ENCODE measurements at regions not wholly inside any gene's neighbourhood (a gene's known extent, or its start where the extent isn't known, plus 50 kb on each side); places are given as distances from the start of the nearest gene placed in this dataset.

DNA sequence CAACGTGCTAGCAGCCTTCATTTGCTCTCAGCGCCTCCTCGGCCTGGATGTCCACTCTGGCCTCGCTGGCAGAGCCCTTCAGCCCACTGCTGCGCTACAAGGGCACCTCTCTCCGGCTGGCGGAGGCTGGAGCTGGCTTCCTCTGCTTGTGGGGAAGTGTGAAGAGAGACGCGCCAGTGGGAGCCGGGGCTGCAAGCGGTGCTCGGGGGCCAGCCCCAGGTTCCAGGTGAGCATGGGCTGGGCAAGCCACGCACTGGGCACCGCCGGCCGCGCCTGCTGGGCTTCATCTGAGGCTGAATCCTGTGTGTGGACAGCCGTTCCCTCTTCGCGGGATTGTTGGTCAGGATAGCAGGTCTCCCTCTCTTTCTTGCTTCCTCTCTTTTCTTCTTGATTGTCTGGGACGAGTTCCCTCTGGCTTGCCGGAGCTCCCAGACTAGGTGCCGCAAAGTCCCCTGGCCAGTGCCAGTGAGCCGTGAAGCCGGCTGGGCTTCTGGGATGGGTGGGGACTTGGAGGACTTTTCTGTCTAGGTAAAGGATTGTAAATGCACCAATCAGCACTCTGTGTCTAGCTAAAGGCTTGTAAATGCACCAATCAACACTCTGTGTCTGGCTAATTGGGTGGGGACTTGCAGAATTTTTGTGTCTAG is 165.0 kb downstream of the HEPH start:
- DNase-seq (ENCODE audit: low read depth, low spot score) = no peak
- H3K4me3 ChIP-seq (ENCODE audit: low read length) = no peak overlapping the region

DNA sequence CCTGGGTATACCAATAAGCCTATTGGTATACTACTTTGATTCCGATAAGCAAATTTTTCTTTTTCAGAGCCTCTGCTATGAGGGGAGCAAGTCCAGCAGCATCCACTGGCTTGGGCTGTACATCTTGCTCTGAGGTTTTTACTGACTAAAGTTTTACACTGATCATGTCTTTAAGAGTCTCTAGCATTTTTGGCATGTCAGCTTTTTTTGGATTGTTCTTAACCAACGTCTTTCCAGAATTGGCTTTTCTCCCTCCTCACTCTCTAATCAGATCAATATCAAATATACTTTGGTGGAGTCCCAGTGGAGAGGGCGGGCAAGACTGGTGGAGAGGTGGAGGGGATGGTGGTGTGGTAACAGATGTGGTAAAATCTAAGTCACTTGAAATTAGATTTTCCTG is 196.8 kb downstream of the HEPH start:
- no peak for DNase-seq (ENCODE audit: low read depth, low spot score)
- H3K4me3 ChIP-seq (ENCODE audit: low read length) = no peak overlapping the region

DNA sequence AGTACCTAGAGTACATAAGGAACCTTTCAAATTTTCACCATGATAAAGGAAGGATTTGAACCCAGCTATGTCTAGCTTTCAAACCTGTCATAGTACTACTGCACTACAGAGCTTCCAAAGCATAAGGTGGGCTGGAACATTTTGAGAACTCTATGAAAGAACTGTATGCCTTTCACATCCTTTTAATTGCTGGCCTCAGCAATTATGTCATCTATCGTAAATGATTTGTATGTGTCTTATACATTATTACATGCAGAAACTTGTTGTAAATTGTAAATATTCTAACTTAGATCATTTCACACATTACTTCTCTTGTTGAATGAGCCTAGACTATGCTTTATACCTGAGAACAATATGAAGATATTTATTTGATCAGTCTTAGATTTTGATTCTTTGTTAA is 220.7 kb downstream of the HEPH start:
- no peak overlapping the region for H3K4me3 ChIP-seq (ENCODE audit: low read length)
- DNase-seq (ENCODE audit: low read depth, low spot score) = no peak

DNA sequence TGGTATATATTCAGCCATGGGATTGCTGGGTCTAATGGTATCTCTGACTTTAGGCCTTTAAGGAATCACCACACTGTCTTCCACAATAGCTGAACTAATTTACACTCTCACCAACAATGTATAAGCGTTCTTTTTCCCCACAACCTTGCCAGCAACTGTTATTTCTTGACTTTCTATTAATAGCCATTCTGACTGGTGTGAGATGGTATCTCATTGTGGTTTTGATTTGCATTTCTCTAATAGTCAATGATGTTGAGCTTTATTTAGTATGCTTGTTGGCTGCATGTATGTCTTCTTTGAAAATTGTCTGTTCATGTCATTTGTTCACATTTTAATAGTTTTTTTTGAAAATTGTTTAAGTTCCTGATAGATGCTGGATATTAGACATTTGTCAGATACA is 235.2 kb downstream of the HEPH start:
- H3K4me3 ChIP-seq (ENCODE audit: low read length) = no peak overlapping the region
- DNase-seq (ENCODE audit: low read depth, low spot score) = no peak

DNA sequence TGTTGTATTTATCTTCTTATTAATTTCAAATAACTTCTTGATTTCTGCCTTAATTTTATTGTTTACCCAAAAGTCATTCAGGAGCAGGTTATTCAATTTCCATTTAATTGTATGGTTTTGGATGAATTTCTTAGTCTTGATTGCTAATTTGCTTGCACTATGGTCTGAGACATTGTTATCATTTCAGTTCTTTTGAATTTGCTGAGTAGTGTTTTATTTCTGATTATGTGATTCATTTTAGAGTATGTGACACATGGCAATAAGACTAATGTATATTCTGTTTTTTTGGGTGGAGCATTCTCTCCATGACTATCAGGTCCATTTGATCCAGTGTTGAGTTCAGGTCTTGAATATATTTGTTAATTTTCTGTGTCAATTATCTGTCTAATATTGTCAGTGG is 236.7 kb downstream of the EDA2R start:
- DNase-seq (ENCODE audit: low read depth, low spot score) = no peak
- H3K4me3 ChIP-seq (ENCODE audit: low read length) = no peak overlapping the region

DNA sequence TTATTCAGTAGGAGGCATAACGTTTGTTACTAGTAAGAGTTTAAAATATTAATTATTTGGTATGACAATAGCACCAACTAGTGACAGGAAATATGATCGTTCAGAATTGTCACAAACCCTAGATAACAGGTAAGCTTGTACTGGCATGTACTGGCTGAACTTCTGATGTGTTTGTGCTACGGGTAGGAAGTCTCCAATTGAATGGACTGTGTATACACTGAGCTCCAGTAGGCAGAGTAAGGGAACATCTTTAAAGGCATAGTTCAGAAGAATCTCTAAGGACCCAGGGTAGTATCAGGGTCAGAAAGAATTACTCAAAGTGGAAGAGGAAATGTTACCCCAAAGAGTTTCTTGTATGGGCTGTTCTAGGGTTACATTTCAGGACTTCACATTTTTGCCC is 230.4 kb downstream of the EDA2R start:
- no peak overlapping the region for H3K4me3 ChIP-seq (ENCODE audit: low read length)
- peak; percentile 44 for DNase-seq (ENCODE audit: low read depth, low spot score)

DNA sequence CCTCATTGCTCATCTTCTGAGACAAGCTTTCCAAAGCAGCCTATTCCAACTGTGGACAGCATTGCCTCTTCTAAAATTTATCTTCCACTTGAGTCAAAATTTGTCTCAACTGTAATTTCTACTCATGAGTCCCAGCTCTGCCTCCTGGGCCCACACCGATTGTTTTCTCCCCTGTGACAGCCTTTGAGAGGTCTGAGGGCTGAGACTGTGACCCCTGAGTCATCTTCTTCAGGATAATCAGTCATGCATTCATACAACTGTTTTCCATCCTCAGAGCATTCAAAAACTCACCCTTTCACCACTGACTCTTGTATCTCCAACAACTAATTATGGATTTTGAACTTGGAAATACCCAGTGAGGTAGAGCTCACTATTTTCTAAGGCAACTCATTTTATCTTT is 228.1 kb downstream of the EDA2R start:
- no peak for DNase-seq (ENCODE audit: low read depth, low spot score)
- H3K4me3 ChIP-seq (ENCODE audit: low read length) = no peak overlapping the region

Data from Jurkat, Clone E6-1 (cell line).